PC-9 (cell line): ENCODE measurements at regions not wholly inside any gene's neighbourhood (a gene's known extent, or its start where the extent isn't known, plus 50 kb on each side); places are given as distances from the start of the nearest gene placed in this dataset.

ENCODE experiments used
- BruUV-seq: library from RNA; stranded (reverse); fragments of 400-500 nt; replicated peaks from 2 replicates; lab custom pipeline; 2021; lab: Mats Ljungman, UMichigan
- CTCF ChIA-PET: fragments of 300-600 bp; sonication (Branson Sonifier 250); formaldehyde crosslinking; loops from one replicate; lab custom pipeline; 2022; ENCODE audit warnings: antibody characterized with exemption; lab: Charles Lee
- POLR2A ChIA-PET: fragments of 300-600 bp; sonication (Branson Sonifier 250); formaldehyde crosslinking; loops from one replicate; lab custom pipeline; 2022; ENCODE audit warnings: antibody characterized with exemption; ENCODE audit not compliant: unreplicated experiment; lab: Charles Lee
- DNase-seq, 2 experiments: peaks; one replicate each; pipeline versions ENCODE4 v3.0.0 to v3.0.0-alpha.2; 2015 to 2022; ENCODE audit warnings: mixed read lengths in 1 of 2
- H2AFZ ChIP-seq: fragments of 200-600 bp; sonication (generic); 2 replicates; pipeline ENCODE4 v1.8.1; 2017; ENCODE audit warnings: antibody characterized with exemption
- H3F3A ChIP-seq: fragments of 200-600 bp; sonication (generic); 2 replicates; pipeline ENCODE4 v1.8.1; 2017; ENCODE audit warnings: antibody characterized with exemption, mild to moderate bottlenecking, low read depth; ENCODE audit not compliant: insufficient read depth
- H3K27ac ChIP-seq: fragments of 200-600 bp; sonication (generic); 2 replicates; pipeline ENCODE4 v1.6.1; 2016; ENCODE audit warnings: mixed run types
- H3K27me3 ChIP-seq: fragments of 200-600 bp; sonication (generic); 2 replicates; pipeline ENCODE4 v1.6.1; 2016; ENCODE audit warnings: low read depth, mixed run types; ENCODE audit not compliant: insufficient read depth
- H3K36me3 ChIP-seq: fragments of 200-600 bp; sonication (generic); 2 replicates; pipeline ENCODE4 v1.6.1; 2016; ENCODE audit warnings: low read depth, mixed run types
- H3K4me1 ChIP-seq: fragments of 200-600 bp; sonication (generic); replicated peaks from 2 replicates; pipeline ENCODE4 v1.6.1; 2016; ENCODE audit warnings: mixed run types; ENCODE audit not compliant: insufficient read depth
- H3K4me2 ChIP-seq: fragments of 200-600 bp; sonication (generic); 2 replicates; pipeline ENCODE4 v1.6.1; 2017; ENCODE audit warnings: mixed run types
- H3K4me3 ChIP-seq: fragments of 200-600 bp; sonication (generic); 2 replicates; pipeline ENCODE4 v1.6.1; 2016; ENCODE audit warnings: mixed run types
- H3K79me2 ChIP-seq: fragments of 200-600 bp; sonication (generic); 2 replicates; pipeline ENCODE4 v1.6.1; 2017; ENCODE audit warnings: low read depth, mixed run types
- H3K9me2 ChIP-seq: fragments of 200-600 bp; sonication (generic); 2 replicates; pipeline ENCODE4 v1.8.1; 2017; ENCODE audit warnings: mild to moderate bottlenecking; ENCODE audit not compliant: insufficient read depth
- H3K9me3 ChIP-seq: fragments of 200-600 bp; sonication (generic); 2 replicates; pipeline ENCODE4 v1.8.1; 2016; ENCODE audit warnings: low read depth; ENCODE audit not compliant: insufficient read depth
- H4K20me1 ChIP-seq: fragments of 200-600 bp; sonication (generic); 2 replicates; pipeline ENCODE4 v1.8.1; 2017; ENCODE audit not compliant: insufficient read depth
- CTCF ChIP-seq: fragments of 200-600 bp; sonication (generic); conservative IDR thresholded peaks from 2 replicates; pipeline ENCODE4 v1.6.1; 2017; ENCODE audit warnings: mixed run types, antibody characterized with exemption, mild to moderate bottlenecking, moderate library complexity
- EZH2 ChIP-seq: fragments of 200-600 bp; sonication (generic); IDR thresholded peaks from 2 replicates; pipeline ENCODE4 v1.8.0; 2017; ENCODE audit warnings: antibody characterized with exemption, low read depth
- intact Hi-C: fragments of 100-400 bp; cut with micrococcal nuclease; formaldehyde crosslinking; loops from one replicate; pipeline ENCODE4 v1.10.0; 2022; ENCODE audit not compliant: unreplicated experiment

- Histone ChIP-seq H3K4me1 (no peaks in the 10 kb centered on the region), H3K27ac (no peak overlapping the region), H3K36me3 (no peaks in the 10 kb centered on the region), H3K4me3 (no peak overlapping the region), H3K9me2 (no peaks in the 10 kb centered on the region), H2AFZ (no peak overlapping the region), H3F3A (no peaks in the 10 kb centered on the region), H3K4me2 (no peak overlapping the region), H4K20me1 (no peaks in the 10 kb centered on the region), H3K27me3 (peaks cover 46% of the 10 kb centered on the region), H3K79me2 (no peaks in the 10 kb centered on the region), H3K9me3 (no peaks in the 10 kb centered on the region)
- intact Hi-C loops, result no loop called here
- DNase-seq, result no peak
- ChIA-PET POLR2A (no interaction called here), CTCF (interaction anchor here (0.5 kb wide), 1 partner anchor 157 kb away, joined by 3 read pairs; no protein-coding TSS in a partner anchor)
- BruUV-seq, result no TSS peak
- TF ChIP-seq CTCF, result no peak
Observed at GRCh38 chr9:120308495-120308894, 271.5 kb downstream of the CDK5RAP2 start.

- CTCF ChIA-PET, result no interaction called here
- no peak for TF ChIP-seq CTCF
- no peak for TF ChIP-seq EZH2
- no TSS peak for BruUV-seq
Observed at GRCh38 chr9:120307599-120307998, 272.4 kb downstream of the CDK5RAP2 start.

GRCh38 chr9:120306561-120306960, 273.4 kb downstream of the CDK5RAP2 start:
- Histone ChIP-seq H3K4me3 (no peak overlapping the region), H3K27ac (no peak overlapping the region), H3F3A (no peaks in the 10 kb centered on the region), H4K20me1 (no peaks in the 10 kb centered on the region), H3K4me1 (no peaks in the 10 kb centered on the region), H3K27me3 (peaks cover 52% of the 10 kb centered on the region), H3K9me2 (no peaks in the 10 kb centered on the region), H3K79me2 (no peaks in the 10 kb centered on the region), H3K4me2 (no peak overlapping the region), H2AFZ (no peak overlapping the region), H3K36me3 (no peaks in the 10 kb centered on the region), H3K9me3 (0 out of 2 replicates have a peak, but pooled peaks cover 2% of the 10 kb centered on the region)
- no TSS peak for BruUV-seq
- no peak for DNase-seq
- ChIA-PET CTCF (no interaction called here), POLR2A (no interaction called here)
- TF ChIP-seq CTCF (no peak), EZH2 (no peak)
- intact Hi-C loops, result no loop called here

More at GRCh38 chr9:120307599-120307998, 272.4 kb downstream of the CDK5RAP2 start:
- DNase-seq, result no peak
- no peak overlapping the region for H3K4me3 ChIP-seq
- H3K4me2 ChIP-seq, result no peak overlapping the region
- H3K36me3 ChIP-seq, result no peaks in the 10 kb centered on the region
- no peaks in the 10 kb centered on the region for H3K9me2 ChIP-seq
- H3K4me1 ChIP-seq, result no peaks in the 10 kb centered on the region
- no peaks in the 10 kb centered on the region for H3K9me3 ChIP-seq
- POLR2A ChIA-PET, result no interaction called here
- intact Hi-C loops, result no loop called here
- no peaks in the 10 kb centered on the region for H3F3A ChIP-seq
- no peaks in the 10 kb centered on the region for H3K79me2 ChIP-seq
- no peaks in the 10 kb centered on the region for H4K20me1 ChIP-seq
- peaks cover 45% of the 10 kb centered on the region for H3K27me3 ChIP-seq
- H2AFZ ChIP-seq, result no peak overlapping the region
- no peak overlapping the region for H3K27ac ChIP-seq
